ENCODE measurements at regions not wholly inside any gene's neighbourhood (a gene's known extent, or its start where the extent isn't known, plus 50 kb on each side); places are given as distances from the start of the nearest gene placed in this dataset.

DNA sequence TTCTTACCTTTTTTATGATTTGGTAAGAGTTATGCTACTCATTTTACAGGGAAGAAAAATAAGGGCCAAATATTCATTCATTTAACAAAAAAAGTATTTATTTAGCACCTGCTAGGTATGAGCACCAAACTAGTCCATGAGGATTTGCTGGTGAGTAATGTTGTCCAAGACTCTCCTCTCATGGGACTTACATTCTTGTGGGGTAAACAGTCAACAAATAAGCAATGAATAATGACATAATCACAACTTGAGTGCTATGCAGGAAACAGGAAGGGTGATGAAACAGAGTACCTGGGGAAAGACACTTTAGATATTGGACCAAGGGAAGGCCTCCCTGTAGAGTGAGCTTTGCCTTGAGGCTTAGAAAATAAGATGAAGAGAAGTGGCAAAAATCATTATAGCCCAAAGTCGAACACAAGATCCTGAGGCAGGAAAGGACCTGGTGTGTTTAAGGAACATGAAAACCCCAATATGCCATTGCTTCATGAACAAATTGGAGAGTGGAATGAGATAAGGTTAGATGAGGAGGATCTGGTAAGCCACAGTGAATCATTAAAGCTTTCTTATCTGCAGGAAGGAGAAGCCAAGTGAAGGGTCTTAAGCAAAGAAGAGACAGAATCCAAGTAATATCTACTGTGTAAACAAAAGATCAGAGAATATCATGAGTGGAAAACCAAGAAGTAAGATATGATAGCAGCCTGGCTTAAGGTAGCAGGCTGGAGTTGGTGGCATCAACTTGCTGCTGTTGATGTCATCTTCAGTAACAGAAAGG, 294.5 kb upstream of the NBEA start:
- TF ChIP-seq, protein P1, sequence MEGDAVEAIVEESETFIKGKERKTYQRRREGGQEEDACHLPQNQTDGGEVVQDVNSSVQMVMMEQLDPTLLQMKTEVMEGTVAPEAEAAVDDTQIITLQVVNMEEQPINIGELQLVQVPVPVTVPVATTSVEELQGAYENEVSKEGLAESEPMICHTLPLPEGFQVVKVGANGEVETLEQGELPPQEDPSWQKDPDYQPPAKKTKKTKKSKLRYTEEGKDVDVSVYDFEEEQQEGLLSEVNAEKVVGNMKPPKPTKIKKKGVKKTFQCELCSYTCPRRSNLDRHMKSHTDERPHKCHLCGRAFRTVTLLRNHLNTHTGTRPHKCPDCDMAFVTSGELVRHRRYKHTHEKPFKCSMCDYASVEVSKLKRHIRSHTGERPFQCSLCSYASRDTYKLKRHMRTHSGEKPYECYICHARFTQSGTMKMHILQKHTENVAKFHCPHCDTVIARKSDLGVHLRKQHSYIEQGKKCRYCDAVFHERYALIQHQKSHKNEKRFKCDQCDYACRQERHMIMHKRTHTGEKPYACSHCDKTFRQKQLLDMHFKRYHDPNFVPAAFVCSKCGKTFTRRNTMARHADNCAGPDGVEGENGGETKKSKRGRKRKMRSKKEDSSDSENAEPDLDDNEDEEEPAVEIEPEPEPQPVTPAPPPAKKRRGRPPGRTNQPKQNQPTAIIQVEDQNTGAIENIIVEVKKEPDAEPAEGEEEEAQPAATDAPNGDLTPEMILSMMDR (IDR thresholded peaks at IDR 0.05) = no peak

GRCh38 chr13:34654203-34654602, 287.9 kb upstream of the NBEA start:
- TF ChIP-seq, protein P1 (IDR thresholded peaks at IDR 0.05) = no peak

DNA sequence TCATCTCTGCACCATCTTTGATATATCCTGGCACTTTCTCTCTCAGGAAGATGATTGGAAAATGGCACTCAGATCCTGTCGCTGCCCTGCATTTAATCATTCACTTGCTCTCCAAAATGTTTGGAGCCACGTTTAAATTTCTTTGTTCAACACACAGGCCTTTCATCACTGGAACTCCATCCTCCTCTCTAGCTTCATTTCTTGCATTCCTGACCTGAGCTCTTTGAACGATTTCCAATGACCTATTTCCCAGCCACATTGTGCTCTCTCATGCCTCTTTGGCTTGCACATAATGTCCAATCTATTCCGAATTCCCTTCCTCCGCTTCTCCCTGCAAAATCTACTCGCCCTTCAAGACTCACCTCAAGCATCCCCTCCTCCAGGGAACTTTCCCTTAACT, 287.4 kb upstream of the NBEA start:
- TF ChIP-seq, protein P1 (IDR thresholded peaks at IDR 0.05) = no peak

GRCh38 chr13:34655554-34655953, 286.5 kb upstream of the NBEA start:
- TF ChIP-seq, protein P1 (IDR thresholded peaks at IDR 0.05) = no peak

DNA sequence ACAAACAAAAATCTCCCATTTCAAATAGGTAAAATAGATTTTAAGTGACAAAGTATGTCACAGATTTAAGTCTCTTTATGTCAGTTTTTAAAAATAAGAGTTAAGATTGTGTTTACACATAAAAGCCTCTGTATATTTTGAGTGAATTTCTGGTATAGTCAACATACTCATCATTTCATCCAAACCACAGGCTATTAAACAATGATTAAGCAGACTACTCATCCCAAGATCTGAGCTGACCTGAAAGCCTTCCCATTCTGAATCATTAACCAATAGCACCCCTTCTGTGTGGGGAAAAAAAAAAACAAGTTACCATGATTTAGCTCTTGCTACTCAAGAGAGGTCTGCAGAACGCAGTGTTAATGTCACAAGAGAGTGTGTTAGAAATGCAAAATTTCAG, 284.4 kb upstream of the NBEA start:
- TF ChIP-seq, protein P1 (IDR thresholded peaks at IDR 0.05) = no peak

- TF ChIP-seq, protein P1 (IDR thresholded peaks at IDR 0.05) = no peak
Measured at GRCh38 chr13:34667286-34668218, 274.5 kb upstream of the NBEA start.

- TF ChIP-seq, protein P1 (IDR thresholded peaks at IDR 0.05) = no peak
Measured at GRCh38 chr13:34671137-34671536, 270.9 kb upstream of the NBEA start.
